ENCODE measurements at regions not wholly inside any gene's neighbourhood (a gene's known extent, or its start where the extent isn't known, plus 50 kb on each side); places are given as distances from the start of the nearest gene placed in this dataset.

DNA sequence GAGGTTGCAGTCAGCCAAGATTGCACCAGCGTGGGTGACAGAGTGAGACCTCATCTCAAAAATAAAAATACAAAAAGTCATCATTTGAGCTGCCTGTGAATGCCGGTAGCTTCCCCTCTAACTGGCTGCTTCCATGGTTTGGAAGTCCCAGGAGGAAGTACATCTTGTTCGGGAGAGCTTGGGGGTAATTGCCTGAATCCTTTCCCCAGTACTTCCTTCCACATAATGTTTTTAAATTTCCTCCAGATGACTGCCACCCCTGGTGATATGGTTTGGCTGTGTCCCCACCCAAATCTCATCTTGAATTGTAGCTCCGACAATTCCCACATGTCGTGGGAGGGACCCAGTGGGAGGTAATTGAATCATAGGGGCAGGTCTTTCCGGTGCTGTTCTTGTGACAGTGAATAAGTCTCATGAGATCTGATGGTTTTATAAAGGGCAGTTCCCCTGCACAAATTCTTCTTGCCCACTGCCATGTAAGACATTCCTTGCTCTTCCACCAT, 87.2 kb downstream of the SPRING1 start:
- no peak for DNase-seq

DNA sequence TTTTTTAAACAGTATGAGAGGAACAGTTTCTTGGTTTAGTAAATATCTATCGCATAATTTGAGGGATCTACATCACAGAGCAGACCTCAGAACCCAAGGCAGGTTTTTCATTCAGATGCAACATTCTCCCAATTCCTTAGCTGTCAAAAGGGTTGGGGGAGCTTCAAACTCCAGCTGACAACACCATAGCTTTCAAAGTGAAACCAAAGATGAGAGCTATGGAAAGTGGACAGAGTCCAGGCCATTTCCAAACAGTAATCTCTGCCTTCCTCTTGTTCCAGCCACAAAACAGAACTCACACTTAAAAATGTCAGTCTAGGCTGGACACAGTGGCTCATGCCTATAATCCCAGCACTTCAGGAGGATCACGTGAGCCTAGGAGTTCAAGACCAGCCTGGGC, 87.8 kb downstream of the SPRING1 start:
- no peak for DNase-seq

GRCh38 chr12:116647813-116648212, 88.6 kb downstream of the MAP1LC3B2 start:
- no peak for DNase-seq

DNA sequence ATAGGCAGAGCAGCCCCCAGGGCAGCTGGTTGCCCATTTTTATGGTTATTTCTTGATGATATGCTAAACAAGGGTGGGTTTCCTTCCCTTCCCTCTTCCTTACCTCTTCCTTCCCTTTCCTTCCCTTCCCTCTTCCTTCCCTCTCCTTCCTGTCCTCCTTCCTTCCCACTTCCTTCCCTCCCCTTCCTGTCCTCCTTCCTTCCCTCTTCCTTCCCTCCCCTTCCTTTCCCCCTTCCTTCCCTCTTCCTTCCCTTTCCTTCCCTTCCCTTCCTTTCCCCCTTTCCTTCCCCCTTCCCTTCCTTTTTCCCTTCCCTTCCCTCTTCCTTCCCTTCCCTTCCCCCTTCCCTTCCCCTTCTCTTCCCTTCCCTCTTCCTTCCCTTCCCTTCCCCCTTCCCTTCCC, 87.7 kb downstream of the MAP1LC3B2 start:
- DNase-seq = no peak

DNA sequence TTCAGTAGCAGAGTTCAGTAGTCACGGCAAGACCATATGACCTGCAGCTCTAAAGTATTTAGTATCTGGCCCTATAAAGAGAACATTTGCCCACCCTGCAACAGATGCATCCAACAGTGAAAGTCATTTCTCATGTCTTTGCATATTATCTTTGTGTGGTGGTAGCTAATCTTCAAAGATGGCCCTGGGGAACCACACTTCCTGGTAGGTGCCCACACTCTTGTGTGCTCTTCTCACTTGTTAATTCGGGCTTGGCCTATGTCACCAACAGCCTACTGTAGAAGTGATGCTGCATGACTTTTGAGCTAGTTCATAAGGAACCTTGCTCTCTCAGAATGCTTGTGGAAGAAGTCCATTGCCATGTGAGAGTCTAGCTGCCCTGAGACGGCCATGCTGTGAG, 85.6 kb downstream of the MAP1LC3B2 start:
- DNase-seq = no peak

GRCh38 chr12:116642683-116643082, 83.5 kb downstream of the MAP1LC3B2 start:
- no peak for DNase-seq

GRCh38 chr12:116642106-116642505, 82.9 kb downstream of the MAP1LC3B2 start:
- DNase-seq = no peak

GRCh38 chr12:116640281-116640680, 81.1 kb downstream of the MAP1LC3B2 start:
- DNase-seq = no peak

- DNase-seq = no peak
Observed at GRCh38 chr12:116639765-116640164, 80.6 kb downstream of the MAP1LC3B2 start.

DNA sequence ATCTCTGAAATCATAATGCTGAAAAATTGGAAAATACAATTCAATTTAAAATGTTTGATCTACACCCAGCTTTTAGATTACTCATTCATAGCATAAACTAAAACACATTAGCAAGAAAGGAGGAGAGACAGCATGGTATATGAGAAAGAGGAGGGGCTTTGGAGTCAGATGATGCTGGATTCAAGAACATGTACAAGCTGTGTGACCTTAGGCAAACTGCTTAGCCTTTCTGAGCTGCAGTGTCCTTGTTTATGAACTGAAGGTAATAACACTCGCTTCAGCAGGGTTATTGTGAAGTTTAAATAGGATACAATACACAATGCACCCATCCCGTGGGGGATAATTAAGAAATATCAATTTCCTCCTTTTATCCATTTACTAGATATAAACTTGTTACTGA, 79.2 kb downstream of the MAP1LC3B2 start:
- no peak for DNase-seq

GRCh38 chr12:116637589-116638150, 78.5 kb downstream of the MAP1LC3B2 start:
- no peak for DNase-seq

- DNase-seq = no peak
Observed at GRCh38 chr12:116636608-116637519, 77.7 kb downstream of the MAP1LC3B2 start.

GRCh38 chr12:116635487-116635886, 76.3 kb downstream of the MAP1LC3B2 start:
- no peak for DNase-seq

DNA sequence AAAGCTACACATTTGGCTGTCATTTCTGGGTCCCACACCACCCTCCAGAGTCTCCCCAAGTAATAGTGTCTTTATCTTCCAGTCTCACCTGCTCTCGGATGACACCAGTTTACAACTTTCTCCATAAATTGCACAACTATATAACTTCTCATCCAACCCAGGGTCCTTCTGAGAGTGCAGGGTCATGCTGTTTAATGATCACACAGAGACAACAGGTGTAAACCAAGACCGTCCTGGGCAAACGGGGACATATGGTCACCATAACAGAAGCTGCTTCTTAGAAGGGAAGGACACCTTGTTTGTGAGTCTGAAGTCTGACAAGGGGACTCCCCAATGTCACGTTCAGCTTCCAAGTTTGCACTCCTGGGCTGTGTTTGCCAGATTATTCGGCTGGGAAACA, 74.3 kb downstream of the MAP1LC3B2 start:
- DNase-seq = no peak

DNA sequence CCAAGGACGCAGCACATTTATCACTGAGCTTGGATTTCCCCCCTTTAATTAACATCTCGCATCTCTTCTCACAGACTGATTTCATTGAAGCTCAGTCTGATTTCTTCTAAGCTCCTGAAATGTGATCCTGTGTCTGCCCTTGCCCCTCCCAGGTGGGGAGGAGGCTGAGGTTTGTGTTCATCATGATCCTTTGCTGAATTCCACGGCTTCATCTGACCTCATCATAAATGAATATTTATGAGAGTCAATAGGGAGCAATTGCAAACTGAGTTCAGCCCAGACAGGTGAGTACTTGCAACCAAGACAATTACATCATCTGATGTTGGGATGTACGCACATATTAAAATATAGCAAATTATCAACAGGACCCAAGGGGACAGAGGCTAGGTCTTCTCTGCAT, 72.4 kb downstream of the MAP1LC3B2 start:
- no peak for DNase-seq

DNA sequence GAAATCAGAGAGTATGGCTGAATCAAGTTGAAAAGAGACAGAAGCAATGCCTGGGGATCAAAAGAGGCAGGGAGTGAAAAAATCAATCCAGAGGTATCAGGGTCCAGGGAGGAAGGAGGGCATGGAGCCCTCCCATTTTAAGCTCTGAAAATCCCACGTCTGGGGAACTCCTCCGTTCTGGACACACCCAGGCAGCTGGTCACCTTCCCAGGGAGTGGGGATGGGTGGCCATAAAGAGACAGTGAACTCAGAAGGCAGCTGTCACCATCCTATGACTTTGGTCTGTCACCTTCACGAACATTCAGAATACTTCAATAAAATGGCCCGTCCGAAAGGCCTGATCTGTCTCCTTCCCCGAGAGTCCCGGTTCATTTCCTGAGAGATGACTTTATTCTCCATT, 71.6 kb downstream of the MAP1LC3B2 start:
- DNase-seq = no peak

DNA sequence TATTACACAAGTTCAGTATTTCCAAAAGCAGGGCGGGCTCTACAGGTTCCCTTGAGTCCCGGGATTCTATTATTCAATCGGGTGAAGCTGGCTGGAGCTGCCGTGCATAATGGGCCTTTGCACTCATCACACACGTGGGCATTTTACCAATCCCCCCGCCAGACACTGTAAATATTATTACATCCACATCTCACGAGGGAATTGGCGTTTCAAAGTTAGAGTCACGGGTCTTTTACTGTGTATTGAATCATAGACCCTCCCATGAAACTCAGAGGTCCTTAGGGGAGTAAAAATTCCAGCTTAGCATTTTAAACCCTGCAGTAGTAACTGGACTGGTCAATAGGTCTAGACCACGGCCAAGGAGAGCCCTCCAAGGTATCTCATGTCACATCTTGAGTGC, 70.3 kb downstream of the MAP1LC3B2 start:
- peak; percentile 55 for DNase-seq

DNA sequence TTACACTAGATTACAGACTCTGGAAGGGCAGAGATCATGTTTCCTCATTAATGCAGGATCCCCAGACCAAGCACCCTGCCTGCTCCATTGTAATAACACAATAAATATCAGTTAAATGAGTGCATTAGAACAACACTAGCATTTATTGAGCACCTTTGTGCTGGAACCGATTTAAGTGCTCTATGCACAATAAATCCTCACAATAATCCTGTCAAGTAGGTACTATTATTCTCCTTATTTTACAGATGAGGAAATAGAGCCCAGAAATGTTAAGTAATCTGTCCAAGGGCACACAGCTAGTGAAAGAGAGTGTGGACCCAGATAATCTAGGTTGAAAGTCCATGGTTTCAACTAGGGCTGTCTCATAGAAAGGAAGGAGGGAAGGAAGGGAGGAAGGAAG, 69.8 kb downstream of the MAP1LC3B2 start:
- no peak for DNase-seq

- no peak for DNase-seq
Observed at GRCh38 chr12:116628450-116628793, 69.2 kb downstream of the MAP1LC3B2 start.
